ENCODE measurements at regions not wholly inside any gene's neighbourhood (a gene's known extent, or its start where the extent isn't known, plus 50 kb on each side); places are given as distances from the start of the nearest gene placed in this dataset.

DNA sequence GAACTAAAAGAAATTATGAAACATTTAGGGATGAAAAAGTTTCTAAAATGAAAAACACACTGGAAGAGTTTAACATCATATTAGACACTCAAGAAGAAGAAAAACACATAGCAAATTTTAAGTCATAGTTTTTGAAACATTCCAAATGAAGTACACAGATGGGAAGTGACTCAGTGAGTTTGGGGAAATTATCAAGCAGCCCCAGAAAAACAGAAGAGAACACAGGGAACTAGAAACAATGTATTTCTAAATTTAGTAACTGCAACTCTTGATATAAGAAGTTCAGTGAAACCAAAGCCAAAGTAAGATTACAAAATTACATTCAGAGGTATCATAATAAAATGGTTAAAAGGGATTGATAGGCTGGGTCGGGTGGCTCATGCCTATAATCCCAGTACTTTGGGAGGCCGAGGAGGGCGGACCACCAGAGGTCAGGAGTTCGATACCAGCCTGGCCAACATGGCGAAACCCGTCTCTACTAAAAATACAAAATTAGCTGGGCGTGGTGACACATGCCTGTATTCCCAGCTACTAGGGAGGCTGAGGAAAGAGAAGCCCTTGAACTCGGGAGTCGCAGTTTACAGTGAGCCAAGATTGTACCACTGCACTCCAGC is 461.2 kb downstream of the KCTD8 start:
- DNase-seq (ENCODE audit: low spot score): no peak

DNA sequence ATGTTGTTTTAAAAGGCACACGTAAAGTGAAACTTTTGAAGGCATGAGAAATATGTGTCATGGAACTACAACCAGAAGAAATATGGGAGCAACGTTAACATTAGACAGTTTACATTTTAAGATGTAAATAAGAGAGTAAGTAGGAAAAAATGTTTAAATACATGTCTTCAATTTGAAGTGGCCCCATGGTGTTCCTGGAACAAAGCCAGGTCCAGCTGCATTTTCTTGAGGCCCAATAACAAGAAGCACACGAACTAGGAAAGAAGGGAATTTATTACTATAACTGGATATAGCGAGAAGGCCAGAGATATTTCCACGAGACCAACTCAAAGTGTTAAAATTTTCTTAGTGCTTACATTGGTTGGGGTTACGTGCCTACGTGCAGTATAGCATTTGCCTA is 458.1 kb downstream of the KCTD8 start:
- no peak for DNase-seq (ENCODE audit: low spot score)

DNA sequence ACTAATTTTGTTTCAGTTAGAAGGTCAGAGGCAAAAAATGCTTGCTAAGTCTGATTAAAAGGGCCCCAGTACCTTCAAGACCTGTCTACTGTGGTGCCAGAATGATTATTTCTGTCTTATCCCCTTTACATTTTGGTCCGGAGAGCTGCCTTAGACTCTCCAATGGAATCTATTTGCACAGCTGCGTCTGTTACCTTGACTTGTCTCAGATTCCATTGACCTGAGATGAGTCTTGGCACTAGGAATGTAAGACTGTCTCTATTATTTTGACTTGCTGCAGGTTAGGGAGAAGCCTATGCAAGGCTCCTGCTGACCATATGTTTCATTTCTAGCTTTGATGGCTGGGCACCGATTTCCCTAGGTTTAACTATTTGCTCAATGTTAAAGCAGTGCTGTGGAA is 457.6 kb downstream of the KCTD8 start:
- no peak for DNase-seq (ENCODE audit: low spot score)

DNA sequence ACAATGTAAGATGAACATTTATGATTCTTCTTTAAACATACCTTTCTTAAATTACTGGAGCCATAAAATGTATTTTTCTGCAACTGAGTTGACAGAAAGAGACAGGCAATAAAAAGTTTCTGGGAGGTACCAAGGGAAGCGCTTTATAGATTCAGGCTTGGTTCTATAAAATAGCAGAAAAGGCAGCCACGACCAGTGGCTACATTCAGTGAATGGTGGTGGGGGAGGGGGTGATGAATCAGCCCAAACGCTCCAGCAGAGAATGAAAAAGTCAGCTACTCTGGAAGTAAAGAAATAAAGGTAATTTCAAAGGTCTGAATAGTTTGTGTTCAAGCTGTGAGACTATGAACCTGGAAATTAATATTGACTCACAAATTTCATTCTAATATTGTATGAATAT is 456.1 kb downstream of the KCTD8 start:
- no peak for DNase-seq (ENCODE audit: low spot score)

DNA sequence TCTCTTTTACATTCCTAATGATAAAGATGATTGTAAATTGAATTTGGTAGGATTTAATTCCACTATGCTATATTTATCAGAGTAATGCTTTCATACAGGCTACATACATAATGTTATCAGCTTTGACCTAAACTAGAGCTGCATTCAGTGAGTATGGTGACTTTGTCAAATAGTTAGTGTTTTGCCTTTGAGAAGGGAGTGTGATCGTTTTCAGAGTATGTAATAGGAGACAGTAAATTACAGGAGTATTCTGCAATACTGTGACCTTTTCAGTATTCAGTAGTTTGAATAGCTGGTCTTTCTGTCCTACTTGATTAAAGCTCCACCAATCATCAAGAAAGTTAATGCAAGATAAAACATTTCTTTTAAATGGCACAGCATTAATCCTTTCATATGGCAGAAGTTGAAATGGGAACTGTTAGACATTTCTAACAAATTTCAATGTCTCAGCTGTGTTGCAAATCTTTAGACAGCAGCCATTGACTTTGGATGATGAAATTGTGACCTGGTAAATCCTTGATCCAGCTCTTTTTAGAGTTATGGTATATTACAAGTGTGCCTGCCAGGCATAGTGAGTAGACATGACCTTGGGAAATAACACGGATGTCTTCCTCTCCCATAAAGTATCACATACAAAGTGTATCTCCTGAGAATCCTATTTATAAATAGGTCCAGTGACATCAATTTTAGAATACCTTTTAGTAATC is 455.3 kb downstream of the KCTD8 start:
- DNase-seq (ENCODE audit: low spot score): no peak

DNA sequence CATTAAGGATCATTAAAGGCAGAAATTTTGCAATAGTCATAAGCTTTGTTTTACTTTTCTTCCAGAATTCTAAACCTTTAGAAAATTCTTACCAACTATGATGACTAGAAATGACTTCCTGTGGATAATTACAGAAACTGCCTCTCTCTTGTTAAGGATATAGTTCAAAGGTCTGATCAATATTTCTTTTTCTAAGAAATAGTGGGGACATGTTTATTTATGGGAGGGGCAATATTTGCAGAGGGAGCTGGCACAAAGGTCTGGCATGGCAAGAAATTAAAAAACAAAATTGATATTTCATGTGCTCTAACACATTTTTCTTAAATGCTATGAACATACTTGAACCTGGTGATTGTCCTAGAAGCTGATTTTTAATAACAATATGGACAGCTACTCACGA is 448.9 kb downstream of the KCTD8 start:
- no peak for DNase-seq (ENCODE audit: low spot score)

DNA sequence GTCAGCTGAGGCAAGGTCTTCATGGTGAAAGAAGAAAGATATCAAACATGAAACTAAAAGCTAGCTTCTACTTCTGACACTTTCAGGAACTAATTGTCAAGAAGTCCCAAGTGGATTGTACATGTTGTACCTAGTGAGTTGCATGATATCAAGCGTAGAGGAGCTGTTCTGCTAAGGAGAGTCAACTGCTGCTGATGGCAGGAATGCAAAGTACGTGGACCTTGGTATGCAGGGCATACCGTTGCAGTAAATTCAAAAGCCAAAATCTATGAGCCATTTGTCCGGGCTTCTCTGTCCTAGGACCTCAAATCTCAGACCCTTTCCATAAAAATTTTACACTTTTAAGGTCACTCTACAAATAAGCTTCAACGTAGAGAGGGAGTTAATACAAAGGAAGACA is 446.2 kb downstream of the KCTD8 start:
- no peak for DNase-seq (ENCODE audit: low spot score)

DNA sequence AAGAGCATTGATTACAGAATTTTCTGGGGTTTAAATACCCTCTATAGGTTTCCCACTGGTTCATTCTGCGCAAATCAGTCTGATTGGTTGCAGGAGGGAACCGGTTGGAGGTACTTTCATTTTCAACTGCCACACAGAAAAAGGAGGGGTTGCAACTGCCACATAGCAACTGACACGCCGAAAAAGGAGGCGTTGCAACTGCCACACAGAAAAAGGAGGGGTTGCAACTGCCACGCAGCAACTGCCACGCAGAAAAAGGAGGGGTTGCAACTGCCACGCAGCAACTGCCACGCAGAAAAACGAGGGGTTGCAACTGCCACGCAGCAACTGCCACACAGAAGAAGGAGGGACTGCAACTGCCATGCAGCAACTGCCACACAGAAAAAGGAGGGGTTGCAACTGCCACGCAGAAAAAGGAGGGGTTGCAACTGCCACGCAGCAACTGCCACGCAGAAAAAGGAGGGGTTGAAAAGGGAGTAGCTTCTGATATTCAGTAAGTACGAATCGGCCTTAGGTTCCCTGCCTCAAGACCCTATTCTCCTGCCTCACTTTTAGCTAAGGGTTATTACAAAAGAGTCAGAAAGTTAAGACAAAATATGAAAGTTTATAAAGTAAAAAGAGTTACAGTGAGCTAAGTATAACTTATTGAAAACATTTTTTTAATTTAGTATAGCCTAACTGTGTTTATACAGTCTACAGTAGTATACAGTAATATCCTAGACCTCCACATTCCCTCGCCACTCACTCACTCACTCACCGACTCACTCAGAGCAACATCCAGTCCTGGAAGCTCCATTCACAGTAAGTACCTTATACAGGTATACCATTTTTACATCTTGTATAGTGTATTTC is 431.8 kb downstream of the KCTD8 start:
- DNase-seq (ENCODE audit: low spot score): peak; percentile 1

DNA sequence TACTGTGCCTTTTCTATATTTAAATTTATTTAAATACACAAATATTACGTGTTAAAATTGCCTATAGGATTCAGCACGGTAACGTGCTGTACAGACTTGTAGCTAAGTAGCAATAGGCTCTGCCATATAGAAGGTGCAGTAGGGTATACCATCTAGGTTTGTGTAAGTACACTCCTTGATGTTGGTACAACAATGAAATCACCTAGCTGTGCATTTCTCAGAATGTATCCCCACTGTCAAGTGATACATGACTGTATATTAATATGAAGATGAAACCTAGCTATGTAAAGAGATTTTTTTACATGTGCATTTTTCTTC is 431.2 kb downstream of the KCTD8 start:
- DNase-seq (ENCODE audit: low spot score): no peak

DNA sequence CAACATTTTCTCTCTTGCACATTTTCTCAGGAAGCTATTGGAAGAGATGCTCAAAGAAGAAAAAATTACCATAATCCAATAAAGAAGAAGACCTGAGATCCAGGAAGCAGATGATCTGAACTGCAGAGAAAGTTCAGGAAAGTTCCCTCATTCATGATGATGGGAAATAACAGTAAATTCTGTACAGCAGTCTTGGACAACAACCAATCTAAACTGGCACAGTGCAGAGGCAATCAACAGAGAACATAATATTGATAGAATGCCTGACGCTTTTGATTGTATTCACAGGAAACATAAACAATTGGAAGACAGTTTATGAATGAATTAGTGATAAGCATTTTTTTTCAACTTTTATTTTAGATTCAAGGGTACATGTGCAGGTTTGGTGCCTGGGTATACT is 428.9 kb downstream of the KCTD8 start:
- no peak for DNase-seq (ENCODE audit: low spot score)

DNA sequence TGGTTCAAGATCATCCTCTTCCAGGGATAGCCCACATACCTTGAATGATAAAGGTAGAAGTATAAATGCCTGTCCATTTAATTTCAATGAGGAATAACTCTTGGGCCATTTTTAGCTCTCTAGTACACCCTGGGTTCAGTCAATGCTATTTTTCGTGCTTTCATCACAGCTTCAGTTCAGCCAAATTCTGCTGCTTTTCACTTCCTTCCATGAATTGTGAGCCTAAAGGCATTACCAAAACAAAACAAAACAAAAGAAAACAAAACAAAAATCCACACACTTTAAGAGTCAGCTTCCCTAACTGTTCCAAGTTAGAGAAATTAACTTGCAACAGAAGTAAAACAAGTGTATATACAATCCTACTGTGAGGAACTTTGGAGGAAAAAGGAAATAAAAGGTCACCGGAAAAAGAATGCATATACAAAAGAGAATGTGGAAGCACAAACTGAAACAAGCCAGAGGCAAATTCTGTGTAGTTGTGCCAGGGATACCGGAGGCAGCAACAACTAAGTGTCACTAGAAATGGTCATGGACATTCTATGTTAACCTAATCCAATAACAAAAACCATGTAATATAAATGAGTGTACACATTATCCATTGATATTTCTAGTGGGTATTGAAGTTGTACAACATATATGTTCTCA is 423.1 kb downstream of the KCTD8 start:
- no peak for DNase-seq (ENCODE audit: low spot score)

DNA sequence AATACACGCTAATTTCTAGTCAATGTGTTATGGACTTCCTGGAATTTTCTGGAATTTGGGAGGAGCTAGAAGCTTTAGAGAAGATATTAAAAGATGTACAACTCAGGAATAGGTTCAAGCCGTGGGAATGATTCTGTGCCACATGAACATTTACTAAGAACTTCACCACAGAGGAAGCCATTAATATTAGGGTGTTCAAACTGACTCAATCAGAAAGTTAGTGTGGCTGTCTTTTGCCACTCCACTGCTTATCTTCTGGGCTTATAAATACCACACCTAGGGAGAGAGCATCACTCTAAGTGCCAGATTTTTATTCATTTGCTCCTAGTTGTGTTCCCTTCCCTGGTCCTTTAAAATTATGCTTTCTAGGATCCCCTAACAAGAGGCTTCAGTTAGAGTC is 409.8 kb downstream of the KCTD8 start:
- no peak for DNase-seq (ENCODE audit: low spot score)

DNA sequence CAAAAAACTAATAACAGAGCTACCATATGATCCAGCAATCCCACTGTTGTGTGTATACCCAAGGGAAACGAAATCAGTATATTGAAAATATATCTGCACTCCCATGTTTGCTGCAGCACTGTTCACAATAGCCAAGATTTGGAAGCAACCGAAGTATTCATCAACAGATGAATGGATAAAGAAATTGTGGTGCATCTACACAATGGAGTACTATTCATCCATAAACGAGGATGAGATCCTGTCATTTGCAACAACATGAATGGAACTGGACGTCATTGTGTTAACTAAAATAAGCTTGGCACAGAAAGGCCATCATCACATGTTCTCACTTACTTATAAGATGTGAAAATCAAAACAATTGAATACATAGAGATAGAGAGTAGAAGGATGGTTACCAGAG is 402.1 kb downstream of the KCTD8 start:
- DNase-seq (ENCODE audit: low spot score): no peak

DNA sequence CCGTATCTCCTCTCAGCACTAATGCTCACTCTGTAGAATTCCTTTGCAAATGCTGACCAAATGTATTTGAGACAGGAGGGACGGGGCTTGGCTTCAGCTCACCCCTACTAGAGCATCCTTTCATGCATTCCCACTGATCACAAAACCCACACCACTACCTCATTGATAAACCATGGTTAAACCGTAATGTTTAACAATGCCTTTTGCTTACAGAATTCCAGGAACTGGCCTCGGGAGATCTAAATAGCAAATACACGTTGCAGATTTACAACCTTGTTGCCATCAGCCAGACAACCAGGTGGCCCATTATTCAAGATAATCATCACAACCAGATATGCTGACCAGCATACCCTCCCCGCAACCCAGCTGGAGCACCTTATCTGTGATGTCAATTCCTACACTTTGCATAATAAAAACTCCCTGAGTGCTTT is 391.9 kb downstream of the KCTD8 start:
- no peak for DNase-seq (ENCODE audit: low spot score)

DNA sequence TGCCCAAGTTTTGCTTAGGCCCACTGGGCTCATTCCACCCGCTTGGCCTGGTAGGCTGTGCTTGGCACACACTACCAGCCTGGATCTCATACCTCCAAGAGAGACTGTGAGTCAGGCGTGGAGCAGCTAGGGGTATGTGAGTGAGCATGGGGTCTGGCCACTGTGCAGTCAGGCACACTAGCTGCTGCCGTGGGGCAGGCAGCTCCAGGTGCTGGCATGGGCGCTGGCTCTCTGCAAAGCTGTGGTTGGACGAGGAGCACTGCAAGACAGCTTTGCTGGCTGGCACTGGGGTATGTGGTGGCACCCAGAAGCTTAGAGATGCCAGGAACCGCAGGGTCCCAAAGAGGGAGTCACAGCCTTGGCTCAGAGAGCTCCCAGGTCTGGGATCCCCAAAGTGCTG is 377.8 kb downstream of the KCTD8 start:
- no peak for DNase-seq (ENCODE audit: low spot score)

DNA sequence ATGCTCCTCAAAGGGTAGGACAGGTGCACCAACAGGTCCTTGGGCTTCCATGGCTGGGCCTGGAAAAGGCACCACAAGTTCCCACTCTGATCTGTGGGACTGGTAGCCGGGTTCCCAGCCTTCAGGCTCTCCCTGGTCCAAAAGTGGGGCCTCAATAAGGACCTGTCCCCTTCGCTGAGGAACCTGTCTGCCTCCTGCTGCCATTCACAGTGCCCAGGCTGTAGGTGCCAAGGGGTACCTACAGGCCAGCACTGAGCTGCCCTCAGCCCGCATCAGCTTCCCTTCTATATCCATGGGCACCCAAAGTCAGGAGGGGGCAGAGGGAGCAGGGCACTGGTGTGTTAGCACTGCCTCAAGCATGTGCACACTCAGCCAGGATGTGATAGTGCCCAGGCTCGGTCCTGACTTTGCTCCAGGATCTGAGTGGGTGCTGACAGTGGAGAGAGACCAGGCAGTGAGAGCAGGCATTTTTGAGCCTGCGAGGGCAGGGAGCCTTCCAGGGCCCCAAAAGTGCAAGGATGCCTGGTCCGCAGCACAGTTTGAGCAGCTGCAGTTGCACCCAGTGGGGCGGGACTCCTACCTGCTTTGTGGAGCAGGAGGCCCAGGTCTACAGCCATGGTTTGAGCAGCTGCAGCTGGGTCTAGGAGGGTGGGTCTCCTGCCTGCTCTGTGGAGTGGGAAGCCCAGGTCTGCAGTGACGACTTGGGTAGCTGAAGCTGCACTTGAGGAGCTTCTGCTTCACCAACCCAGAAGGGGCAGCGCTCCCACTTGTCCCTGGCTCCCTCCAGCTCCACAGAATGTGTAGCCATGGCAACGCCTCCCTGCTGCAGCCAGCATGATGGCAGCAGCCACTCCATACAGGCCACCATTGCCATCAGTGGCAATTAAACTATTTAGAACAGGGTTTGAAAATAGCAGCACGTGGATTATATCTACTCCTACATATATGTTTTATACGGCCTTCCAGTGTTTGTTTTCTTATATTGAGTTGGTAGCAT is 376.4 kb downstream of the KCTD8 start:
- DNase-seq (ENCODE audit: low spot score): no peak

DNA sequence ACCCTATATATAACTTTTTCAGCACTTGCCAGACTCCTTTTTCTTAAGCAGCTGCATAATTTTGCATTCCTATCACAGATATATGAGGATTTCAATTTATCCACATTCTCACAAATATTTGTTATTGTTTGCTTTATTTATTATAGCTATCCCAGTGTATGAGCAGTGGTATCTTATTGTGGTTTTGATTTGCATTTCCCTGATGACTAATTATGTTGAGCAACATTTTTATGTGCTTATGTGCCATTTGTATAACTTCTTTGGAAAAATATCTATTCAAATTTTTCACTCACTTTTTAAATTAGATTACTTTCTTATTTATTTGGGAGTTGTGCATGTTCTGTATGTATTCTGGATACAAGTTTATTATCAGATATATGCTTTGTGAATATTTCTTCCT is 361.9 kb downstream of the KCTD8 start:
- DNase-seq (ENCODE audit: low spot score): no peak

DNA sequence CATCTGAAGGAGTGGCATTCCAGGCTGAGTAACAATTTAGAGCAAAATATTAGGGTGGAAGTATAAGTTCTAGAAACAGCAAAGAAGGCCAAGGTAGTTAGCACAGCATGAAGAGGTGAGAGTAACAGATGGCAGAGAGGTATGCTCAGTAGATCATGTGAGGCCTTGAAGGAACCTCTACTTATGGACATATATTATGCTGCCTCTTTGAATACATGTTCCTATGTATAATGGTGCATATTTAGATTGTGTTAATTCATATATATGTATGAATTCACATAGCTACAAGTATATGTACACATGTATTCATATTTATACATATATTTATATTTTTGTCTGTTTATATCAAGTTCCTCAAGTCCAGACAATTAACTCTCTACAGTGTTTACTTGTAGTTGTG is 355.2 kb downstream of the KCTD8 start:
- no peak for DNase-seq (ENCODE audit: low spot score)

DNA sequence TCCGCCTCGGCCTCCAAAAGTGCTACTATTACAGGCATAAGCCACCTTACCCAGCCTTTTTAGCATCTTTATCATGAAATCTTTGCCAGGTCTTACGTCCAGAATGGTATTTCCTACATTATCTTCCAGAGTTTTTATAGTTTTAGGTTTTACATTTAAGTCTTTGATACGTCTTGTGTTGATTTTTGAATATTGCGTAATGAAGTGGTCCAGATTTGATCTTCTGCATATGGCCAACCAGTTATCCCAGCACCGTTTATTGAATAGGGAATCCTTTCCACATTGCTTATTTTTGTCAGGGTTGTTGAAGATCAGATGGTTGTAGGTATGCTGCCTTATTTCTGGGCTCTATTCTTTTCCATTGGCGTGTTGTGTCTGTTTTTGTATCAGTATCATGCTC is 349.6 kb downstream of the KCTD8 start:
- no peak for DNase-seq (ENCODE audit: low spot score)

DNA sequence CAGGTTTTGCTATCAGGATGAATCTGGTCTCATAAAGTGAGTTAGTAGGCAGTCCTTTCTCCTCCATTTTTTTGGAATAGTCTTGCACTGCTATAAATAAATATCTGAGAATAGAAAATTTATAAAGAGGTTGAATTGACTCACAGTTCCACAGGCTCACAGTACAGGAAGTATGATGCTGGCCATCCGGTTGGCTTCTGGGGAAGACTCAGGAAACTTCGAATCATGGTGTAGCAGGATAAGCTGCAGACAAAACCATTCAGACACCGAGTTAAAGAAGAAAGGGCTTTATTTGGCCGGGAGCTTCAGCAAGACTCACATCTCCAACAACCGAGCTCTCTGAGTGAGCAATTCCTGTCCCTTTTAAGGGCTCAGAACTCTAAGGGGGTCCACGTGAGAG is 348.2 kb downstream of the KCTD8 start:
- no peak for DNase-seq (ENCODE audit: low spot score)

DNA sequence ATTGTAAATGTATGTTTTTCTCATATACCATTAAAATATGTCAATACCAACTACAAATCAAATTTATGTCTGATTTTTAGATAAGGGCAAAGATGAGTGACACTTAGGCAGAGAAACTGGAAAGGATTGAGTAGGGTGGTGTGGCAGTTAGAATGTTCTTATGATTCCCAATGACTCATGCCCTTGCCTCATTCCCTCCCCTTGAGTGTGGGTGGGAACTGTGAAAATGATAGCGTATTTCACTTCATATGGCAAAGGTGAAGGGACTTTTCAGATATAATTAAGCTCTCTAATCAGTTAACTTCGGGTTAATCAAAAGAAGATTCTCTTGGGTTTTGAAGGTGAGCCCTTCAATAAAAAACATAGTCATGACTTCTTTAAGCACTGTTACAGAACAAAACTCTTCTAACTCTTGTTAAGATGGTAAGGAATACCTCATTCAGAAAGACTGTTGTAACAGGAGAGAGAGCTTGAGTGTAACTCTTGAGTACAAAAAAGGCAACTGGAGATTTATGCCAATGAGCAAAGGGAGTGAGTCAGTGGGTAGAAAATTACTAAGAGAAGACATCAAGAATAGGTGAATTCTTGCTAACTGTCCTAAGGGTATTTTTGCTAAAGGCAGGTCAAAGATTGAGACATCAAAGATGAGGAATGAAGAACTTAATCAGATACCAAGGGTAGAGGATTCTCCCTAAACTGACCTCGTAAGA is 329.5 kb downstream of the KCTD8 start:
- DNase-seq (ENCODE audit: low spot score): no peak
